ENCODE measurements at regions not wholly inside any gene's neighbourhood (a gene's known extent, or its start where the extent isn't known, plus 50 kb on each side); places are given as distances from the start of the nearest gene placed in this dataset.

GRCh38 chr2:176449852-176450251, 180.6 kb downstream of the MTX2 start:
- Histone ChIP-seq H3K27ac (no peak overlapping the region), H3K27me3 (replicated peaks) (no peaks in the 10 kb centered on the region), H3K36me3 (replicated peaks) (no peaks in the 10 kb centered on the region), H3K4me3 (ENCODE audit: low read depth, low read length) (no peak overlapping the region)
- in situ Hi-C loops (cut with HindIII; ENCODE audit: low pct_ligation_motif_present, low sequenced_read_pairs) = no loop called here
- DNase-seq = no peak
- no peak for TF ChIP-seq CTCF (IDR thresholded peaks at IDR 0.05; ENCODE audit: low read depth, low read length, missing control alignments)

DNA sequence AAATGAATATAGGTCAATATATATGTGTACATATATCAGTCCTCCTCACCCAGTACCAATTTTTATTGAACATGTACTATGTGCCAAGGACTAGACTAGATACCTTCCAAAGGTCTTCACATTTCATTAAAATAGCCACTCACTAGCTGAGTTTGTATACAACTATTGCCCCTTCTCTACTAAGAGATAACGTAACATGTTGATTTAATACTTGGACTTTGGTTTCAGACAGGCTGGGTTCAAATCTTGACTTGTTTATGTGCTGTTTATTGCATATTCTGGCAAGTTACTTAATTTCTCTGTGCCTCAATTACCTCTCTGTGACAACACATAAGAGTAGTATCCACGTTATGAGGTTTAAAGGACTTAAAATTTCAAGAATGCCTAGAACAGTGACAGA, 184.5 kb downstream of the MTX2 start:
- Histone ChIP-seq H3K36me3 (replicated peaks) (no peaks in the 10 kb centered on the region), H3K27me3 (replicated peaks) (peaks cover 2% of the 10 kb centered on the region), H3K4me3 (ENCODE audit: low read depth, low read length) (no peak overlapping the region), H3K27ac (no peak overlapping the region)
- in situ Hi-C loops (cut with HindIII; ENCODE audit: low pct_ligation_motif_present, low sequenced_read_pairs) = no loop called here
- DNase-seq = no peak
- no peak for TF ChIP-seq CTCF (IDR thresholded peaks at IDR 0.05; ENCODE audit: low read depth, low read length, missing control alignments)

DNA sequence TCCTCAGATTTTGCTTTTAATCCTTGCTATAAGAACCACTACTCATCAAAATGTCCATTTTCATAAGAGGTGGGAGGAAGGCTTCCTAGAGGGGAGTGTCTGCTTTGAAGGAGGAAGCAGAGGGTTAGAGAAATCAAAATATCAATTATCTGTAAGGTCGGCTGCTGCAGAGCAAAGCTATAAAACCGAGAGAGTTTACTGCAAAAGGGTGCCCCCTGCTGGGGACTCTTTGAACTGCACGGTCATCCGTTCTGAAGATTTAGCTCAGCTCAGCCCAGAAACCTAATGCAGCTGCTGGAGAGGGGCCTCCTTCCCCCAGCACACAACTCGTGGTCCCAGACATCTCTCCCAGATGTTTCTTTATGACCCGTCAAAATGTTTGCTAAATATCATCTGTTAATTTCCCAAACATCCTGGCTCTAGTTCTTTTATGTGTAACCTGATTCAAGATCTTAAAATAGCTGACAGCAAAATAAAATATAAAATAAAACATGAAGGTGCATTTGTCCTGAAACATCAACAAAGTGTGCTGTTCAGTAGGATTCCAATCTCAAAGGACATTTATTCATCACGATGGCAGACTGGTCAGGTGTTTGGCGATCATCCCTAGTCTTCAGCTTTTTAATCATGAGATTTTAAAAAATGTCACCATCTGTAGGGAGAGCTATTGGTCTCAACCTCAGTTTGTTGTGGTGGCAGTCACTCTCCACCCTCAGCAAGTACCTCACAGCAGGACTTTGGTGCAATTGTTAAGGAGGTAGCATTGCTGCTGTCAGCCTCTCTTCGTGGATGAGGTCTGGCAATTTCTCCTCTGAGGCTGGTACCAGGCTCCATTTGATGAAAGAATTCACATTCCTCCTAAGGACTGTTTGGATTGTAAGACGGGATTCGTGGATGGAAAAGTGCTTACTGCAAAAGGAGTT, 185.9 kb downstream of the MTX2 start:
- peaks cover 2% of the 10 kb centered on the region for H3K27me3 ChIP-seq (replicated peaks)
- no peaks in the 10 kb centered on the region for H3K36me3 ChIP-seq (replicated peaks)
- TF ChIP-seq CTCF (IDR thresholded peaks at IDR 0.05; ENCODE audit: low read depth, low read length, missing control alignments) = peak; percentile 92
- H3K27ac ChIP-seq = no peak overlapping the region
- in situ Hi-C loops (cut with HindIII; ENCODE audit: low pct_ligation_motif_present, low sequenced_read_pairs) = no loop called here
- H3K4me3 ChIP-seq (ENCODE audit: low read depth, low read length) = no peak overlapping the region
- peak; percentile 82 for DNase-seq

DNA sequence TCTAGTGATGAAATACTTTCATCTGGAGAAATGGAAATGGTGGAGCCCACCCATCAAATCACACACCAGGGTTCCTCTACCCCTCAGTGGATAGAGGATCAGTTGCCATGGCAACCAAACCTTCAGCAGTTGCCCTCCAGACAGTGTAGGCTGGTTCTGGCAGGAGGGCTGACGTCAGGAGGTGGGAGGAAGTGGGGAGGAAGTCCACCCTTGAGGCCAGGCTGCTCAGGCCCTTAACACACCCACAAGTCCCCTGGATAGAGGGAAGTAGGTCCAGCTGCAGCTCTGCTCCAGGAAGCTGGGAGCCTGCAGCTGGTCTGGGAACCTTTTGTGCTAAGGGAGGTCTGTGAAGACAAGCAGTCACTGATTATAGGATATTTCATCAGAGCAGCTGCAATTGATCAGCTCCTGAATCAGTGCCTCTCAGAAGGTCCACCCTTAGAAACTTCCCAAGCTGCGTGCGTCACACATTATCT, 186.6 kb downstream of the MTX2 start:
- Histone ChIP-seq H3K27ac (no peak overlapping the region), H3K36me3 (replicated peaks) (no peaks in the 10 kb centered on the region), H3K4me3 (ENCODE audit: low read depth, low read length) (no peak overlapping the region), H3K27me3 (replicated peaks) (peaks cover 2% of the 10 kb centered on the region)
- DNase-seq = no peak
- no peak for TF ChIP-seq CTCF (IDR thresholded peaks at IDR 0.05; ENCODE audit: low read depth, low read length, missing control alignments)
- in situ Hi-C loops (cut with HindIII; ENCODE audit: low pct_ligation_motif_present, low sequenced_read_pairs) = no loop called here

DNA sequence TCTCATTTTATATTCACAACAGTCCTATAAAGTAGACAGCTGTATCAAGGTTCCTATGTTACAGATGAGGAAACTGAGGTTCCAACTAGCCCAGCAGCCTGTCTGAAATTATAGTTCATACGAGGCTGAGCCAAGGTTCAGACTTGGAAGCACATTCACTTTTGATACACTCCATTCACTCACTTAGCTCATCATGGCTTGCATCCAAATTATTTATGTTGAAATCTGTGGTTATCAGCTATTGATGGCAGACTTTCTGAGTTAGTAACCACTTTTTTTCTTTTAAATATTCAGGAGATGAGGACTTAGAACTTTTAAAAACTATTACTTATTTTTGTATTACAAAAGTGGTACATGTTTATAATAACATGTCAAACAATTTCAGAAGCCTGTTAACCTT, 188.2 kb downstream of the MTX2 start:
- H3K27ac ChIP-seq = no peak overlapping the region
- no peak overlapping the region for H3K4me3 ChIP-seq (ENCODE audit: low read depth, low read length)
- in situ Hi-C loops (cut with HindIII; ENCODE audit: low pct_ligation_motif_present, low sequenced_read_pairs) = no loop called here
- H3K27me3 ChIP-seq (replicated peaks) = peaks cover 2% of the 10 kb centered on the region
- no peak for TF ChIP-seq CTCF (IDR thresholded peaks at IDR 0.05; ENCODE audit: low read depth, low read length, missing control alignments)
- no peaks in the 10 kb centered on the region for H3K36me3 ChIP-seq (replicated peaks)
- no peak for DNase-seq
